ENCODE measurements at regions not wholly inside any gene's neighbourhood (a gene's known extent, or its start where the extent isn't known, plus 50 kb on each side); places are given as distances from the start of the nearest gene placed in this dataset.

DNA sequence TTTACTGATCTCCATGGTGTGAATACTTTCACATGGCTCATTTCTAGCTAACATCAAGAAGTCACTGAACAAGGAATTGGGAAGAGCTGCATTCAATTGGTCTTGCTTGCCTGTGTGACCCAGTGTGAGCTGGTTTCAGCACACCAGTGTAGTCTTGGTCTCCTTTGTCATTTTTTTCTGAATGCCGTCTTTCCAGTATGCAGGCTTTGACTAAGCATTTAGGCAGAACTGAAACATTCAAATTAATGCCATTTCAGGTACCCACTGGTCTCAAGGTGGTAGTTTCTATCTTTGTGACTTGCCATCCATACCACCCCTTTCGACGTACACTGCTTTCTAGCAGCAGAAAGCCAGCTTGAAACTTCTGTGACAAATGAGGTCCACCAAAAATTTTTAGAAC, 550.5 kb upstream of the BOD1L1 start:
- no peak for TF ChIP-seq GATA2 (IDR thresholded peaks at IDR 0.05; ENCODE audit: low read depth, low read length)
- TF ChIP-seq GATA3 (IDR thresholded peaks at IDR 0.05; ENCODE audit: low read depth, low read length): no peak

Measured in SH-SY5Y (cell line).